ENCODE measurements at regions not wholly inside any gene's neighbourhood (a gene's known extent, or its start where the extent isn't known, plus 50 kb on each side); places are given as distances from the start of the nearest gene placed in this dataset.
"Not testable (repeated sequence)": the region's sequence is repeated elsewhere in the genome, so short reads cannot be mapped to it uniquely, and the experiment has no call there.

DNA sequence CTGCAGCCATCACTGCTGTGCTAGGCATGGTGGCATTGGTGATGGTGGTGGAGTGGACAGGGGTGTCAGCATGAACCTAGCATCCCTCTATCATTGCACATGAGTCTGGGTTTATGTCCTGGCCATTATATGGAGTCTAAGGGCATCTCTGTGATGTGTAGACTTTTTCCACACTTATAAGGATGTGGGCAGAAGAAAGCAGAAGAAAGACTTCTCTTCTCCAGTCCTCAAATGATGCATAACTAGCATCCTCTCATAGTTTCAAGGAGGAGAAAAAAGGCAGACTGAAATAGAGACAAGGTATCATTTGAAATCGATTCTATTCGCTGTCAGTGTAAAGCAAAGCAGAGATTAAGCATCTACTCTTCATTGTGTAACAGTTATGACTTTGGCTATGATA lies 140.0 kb upstream of the ATXN1 start:
- Histone ChIP-seq H3K9ac (ENCODE audit: low read depth in 1 of 2, low read length in 2 of 2) (no peak overlapping the region), H3K9me3 (ENCODE audit: control insufficient read depth in 1 of 2, low read length in 2 of 2) (no peaks in the 10 kb centered on the region), H3K27me3 (ENCODE audit: control insufficient read depth in 1 of 2, insufficient read depth in 2 of 2, low read length in 2 of 2) (no peaks in the 10 kb centered on the region), H3K27ac (ENCODE audit: low read depth, low read length) (no peak overlapping the region), H3K4me3 (ENCODE audit: low read depth in 1 of 2, low read length in 2 of 2) (no peak overlapping the region), H3K36me3 (ENCODE audit: control insufficient read depth in 1 of 2, insufficient read depth in 2 of 2, low read length in 2 of 2) (no peaks in the 10 kb centered on the region), H3K4me1 (ENCODE audit: control insufficient read depth in 1 of 2, insufficient read depth in 2 of 2, low read length in 2 of 2) (no peaks in the 10 kb centered on the region)

DNA sequence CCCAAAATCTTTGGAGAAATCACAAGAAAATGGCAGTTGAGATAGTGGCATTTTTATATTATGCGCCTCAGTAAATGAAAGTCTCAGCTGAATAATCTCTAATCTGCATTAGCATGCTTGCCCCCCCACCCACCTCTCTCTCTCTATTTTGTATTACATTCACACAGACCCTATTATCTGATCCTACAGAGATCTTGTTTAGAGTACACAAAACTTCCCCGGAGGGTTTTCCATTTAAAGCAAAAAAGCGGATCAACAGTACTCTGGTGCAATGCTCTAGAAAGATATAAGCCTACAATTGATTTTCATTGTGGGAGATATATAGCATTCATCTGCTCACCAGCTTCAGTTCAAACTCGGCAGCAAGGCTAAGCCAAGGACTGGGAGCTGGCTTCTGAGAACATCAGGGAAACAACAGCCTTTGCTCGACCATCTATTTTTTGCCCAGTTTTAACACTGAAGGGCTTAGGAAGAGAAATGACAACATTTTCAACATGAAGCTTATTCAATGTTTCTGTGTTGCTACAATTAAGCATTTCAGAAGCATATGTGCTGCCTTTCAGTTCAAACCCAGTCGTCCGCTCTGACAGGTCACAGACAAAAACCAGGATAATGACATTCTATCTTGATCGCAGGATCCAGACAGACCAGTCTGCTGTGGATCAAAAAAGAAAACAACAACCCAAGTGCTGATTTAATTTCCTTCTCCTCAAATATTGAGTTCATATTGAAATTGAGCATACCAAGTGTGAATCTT lies 137.6 kb upstream of the ATXN1 start:
- Histone ChIP-seq H3K27me3 (ENCODE audit: control insufficient read depth in 1 of 2, insufficient read depth in 2 of 2, low read length in 2 of 2) (no peaks in the 10 kb centered on the region), H3K9me3 (ENCODE audit: control insufficient read depth in 1 of 2, low read length in 2 of 2) (peaks cover 0 to 3% of the 10 kb centered on the region in 2 donors), H3K4me3 (ENCODE audit: low read depth in 1 of 2, low read length in 2 of 2) (no peak overlapping the region), H3K4me1 (ENCODE audit: control insufficient read depth in 1 of 2, insufficient read depth in 2 of 2, low read length in 2 of 2) (no peaks in the 10 kb centered on the region), H3K27ac (ENCODE audit: low read depth, low read length) (no peak overlapping the region), H3K36me3 (ENCODE audit: control insufficient read depth in 1 of 2, insufficient read depth in 2 of 2, low read length in 2 of 2) (no peaks in the 10 kb centered on the region), H3K9ac (ENCODE audit: low read depth in 1 of 2, low read length in 2 of 2) (no peak overlapping the region)

DNA sequence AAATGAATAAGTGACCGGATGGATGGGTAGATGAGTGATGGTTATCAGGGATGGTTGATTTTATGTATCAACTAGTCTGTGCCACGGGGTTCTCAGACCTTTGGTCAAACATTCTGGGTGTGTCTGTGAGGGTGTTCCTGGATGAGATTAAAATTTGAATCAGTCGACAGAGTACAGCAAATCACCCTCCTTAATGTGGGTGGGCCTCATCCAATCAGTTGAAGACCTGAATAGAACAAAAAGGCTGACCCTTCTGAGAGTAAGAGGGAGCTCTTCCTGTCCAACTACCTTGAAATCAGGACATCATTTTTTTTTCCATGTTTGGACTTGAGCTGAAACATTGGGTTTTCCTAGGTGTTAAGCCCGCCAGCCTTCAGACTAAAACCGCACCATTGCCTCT lies 136.4 kb upstream of the ATXN1 start:
- H3K4me3 ChIP-seq (ENCODE audit: low read depth in 1 of 2, low read length in 2 of 2) = no peak overlapping the region
- H3K9me3 ChIP-seq (ENCODE audit: control insufficient read depth in 1 of 2, low read length in 2 of 2) = peaks cover 0 to 3% of the 10 kb centered on the region in 2 donors
- H3K9ac ChIP-seq (ENCODE audit: low read depth in 1 of 2, low read length in 2 of 2) = no peak overlapping the region

DNA sequence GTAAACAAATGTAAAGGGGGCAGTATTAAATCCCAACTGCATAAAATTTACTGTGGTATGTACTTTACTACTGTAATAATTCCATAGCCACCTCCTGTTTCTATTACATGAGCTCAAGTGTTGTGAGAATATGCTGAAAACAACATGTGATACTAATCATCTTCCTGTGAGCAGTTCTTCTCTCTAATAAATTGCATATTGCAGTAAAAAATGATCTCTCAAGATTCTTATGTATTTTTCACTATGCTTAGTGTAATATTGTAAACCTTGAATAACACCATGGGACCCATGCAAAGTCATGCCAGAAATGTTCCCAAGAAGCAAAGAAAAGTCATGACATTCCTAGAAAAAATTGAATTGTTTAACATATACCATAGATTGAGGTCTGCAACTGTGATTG lies 133.0 kb upstream of the ATXN1 start:
- Histone ChIP-seq H3K4me3 (ENCODE audit: low read depth in 1 of 2, low read length in 2 of 2) (no peak overlapping the region), H3K36me3 (ENCODE audit: control insufficient read depth in 1 of 2, insufficient read depth in 2 of 2, low read length in 2 of 2) (no peaks in the 10 kb centered on the region), H3K27ac (ENCODE audit: low read depth, low read length) (no peak overlapping the region), H3K9me3 (ENCODE audit: control insufficient read depth in 1 of 2, low read length in 2 of 2) (peaks cover 0 to 3% of the 10 kb centered on the region in 2 donors), H3K9ac (ENCODE audit: low read depth in 1 of 2, low read length in 2 of 2) (no peak overlapping the region), H3K27me3 (ENCODE audit: control insufficient read depth in 1 of 2, insufficient read depth in 2 of 2, low read length in 2 of 2) (no peaks in the 10 kb centered on the region), H3K4me1 (ENCODE audit: control insufficient read depth in 1 of 2, insufficient read depth in 2 of 2, low read length in 2 of 2) (no peaks in the 10 kb centered on the region)

More for the DNA sequence above, 136.4 kb upstream of the ATXN1 start:
- Histone ChIP-seq H3K27ac (ENCODE audit: low read depth, low read length) (no peak overlapping the region), H3K27me3 (ENCODE audit: control insufficient read depth in 1 of 2, insufficient read depth in 2 of 2, low read length in 2 of 2) (no peaks in the 10 kb centered on the region), H3K36me3 (ENCODE audit: control insufficient read depth in 1 of 2, insufficient read depth in 2 of 2, low read length in 2 of 2) (no peaks in the 10 kb centered on the region), H3K4me1 (ENCODE audit: control insufficient read depth in 1 of 2, insufficient read depth in 2 of 2, low read length in 2 of 2) (no peaks in the 10 kb centered on the region)

DNA sequence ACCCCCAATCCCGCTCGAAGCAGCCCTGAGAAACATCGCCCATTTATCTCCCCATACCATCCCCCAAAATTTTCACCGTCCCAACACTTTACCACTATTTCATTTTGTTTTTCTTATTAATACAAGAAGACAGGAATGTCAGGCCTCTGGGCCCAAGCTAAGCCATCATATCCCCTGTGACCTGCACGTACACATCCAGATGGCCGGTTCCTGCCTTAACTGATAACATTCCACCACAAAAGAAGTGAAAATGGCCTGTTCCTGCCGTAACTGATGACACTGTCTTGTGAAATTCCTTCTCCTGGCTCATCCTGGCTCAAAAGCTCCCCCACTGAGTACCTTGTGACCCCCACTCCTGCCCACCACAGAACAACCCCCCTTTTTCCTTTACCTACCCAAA lies 129.8 kb upstream of the ATXN1 start:
- not testable (repeated sequence) for H3K4me1 ChIP-seq (ENCODE audit: control insufficient read depth in 1 of 2, insufficient read depth in 2 of 2, low read length in 2 of 2); H3K27ac ChIP-seq (ENCODE audit: low read depth, low read length); H3K4me3 ChIP-seq (ENCODE audit: low read depth in 1 of 2, low read length in 2 of 2); H3K36me3 ChIP-seq (ENCODE audit: control insufficient read depth in 1 of 2, insufficient read depth in 2 of 2, low read length in 2 of 2); H3K9me3 ChIP-seq (ENCODE audit: control insufficient read depth in 1 of 2, low read length in 2 of 2); H3K9ac ChIP-seq (ENCODE audit: low read depth in 1 of 2, low read length in 2 of 2); H3K27me3 ChIP-seq (ENCODE audit: control insufficient read depth in 1 of 2, insufficient read depth in 2 of 2, low read length in 2 of 2)

DNA sequence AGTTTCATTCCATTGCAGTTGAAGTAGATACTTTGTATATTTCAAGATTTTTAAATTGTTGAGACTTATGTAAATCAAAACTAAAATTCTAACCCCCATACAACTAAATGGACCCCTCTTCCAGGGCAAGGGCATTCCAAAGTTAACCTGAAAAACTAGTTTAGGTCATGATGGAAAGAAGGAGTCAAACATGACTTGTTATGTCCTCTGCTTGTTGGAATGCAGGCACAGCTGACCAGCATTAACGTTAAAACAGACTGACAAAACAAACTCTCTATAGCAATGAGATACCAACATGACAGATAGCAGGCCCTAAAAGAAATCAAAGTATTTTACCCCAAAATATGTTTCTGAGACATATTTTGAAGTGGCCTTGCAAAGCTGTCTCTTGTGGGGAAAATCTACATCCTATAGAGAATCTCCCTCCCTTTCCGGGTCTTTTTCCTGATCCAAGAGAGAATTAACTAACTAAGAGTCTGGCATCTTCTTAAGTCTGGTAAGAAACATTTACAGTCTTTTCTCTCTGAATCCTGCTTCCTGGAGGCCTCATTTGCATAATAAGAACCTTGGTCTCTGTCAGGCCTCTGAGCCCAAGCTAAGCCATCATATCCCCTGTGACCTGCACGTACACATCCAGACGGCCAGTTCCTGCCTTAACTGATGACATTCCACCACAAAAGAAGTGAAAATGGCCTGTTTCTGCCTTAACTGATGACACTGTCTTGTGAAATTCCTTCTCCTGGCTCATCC lies 124.3 kb upstream of the ATXN1 start:
- H3K27me3 ChIP-seq (ENCODE audit: control insufficient read depth in 1 of 2, insufficient read depth in 2 of 2, low read length in 2 of 2) = no peaks in the 10 kb centered on the region
- H3K4me3 ChIP-seq (ENCODE audit: low read depth in 1 of 2, low read length in 2 of 2) = no peak overlapping the region
- H3K9me3 ChIP-seq (ENCODE audit: control insufficient read depth in 1 of 2, low read length in 2 of 2) = no peaks in the 10 kb centered on the region
- H3K36me3 ChIP-seq (ENCODE audit: control insufficient read depth in 1 of 2, insufficient read depth in 2 of 2, low read length in 2 of 2) = no peaks in the 10 kb centered on the region
- no peak overlapping the region for H3K9ac ChIP-seq (ENCODE audit: low read depth in 1 of 2, low read length in 2 of 2)
- H3K27ac ChIP-seq (ENCODE audit: low read depth, low read length) = no peak overlapping the region
- H3K4me1 ChIP-seq (ENCODE audit: control insufficient read depth in 1 of 2, insufficient read depth in 2 of 2, low read length in 2 of 2) = no peaks in the 10 kb centered on the region

DNA sequence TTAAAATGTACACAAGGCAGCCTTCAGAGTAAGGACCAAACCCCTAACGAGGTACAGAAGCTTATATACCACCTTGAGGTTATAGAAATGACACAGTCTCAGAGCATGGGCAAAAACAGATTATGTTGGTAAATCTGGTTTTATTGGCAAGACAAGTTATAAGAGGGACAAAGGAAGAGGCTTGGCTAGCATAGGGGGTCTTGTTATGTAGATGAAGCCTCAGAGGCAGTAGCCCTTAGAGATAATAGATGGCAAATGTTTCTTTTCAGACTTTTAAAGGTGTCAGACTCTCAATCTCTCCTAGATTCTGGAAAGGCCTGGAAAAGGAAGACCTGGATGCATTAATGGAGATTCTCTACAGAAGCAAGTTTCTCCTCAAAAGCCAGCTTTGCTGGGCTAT lies 123.3 kb upstream of the ATXN1 start:
- Histone ChIP-seq H3K27me3 (ENCODE audit: control insufficient read depth in 1 of 2, insufficient read depth in 2 of 2, low read length in 2 of 2) (no peaks in the 10 kb centered on the region), H3K9ac (ENCODE audit: low read depth in 1 of 2, low read length in 2 of 2) (no peak overlapping the region), H3K4me1 (ENCODE audit: control insufficient read depth in 1 of 2, insufficient read depth in 2 of 2, low read length in 2 of 2) (no peaks in the 10 kb centered on the region), H3K4me3 (ENCODE audit: low read depth in 1 of 2, low read length in 2 of 2) (no peak overlapping the region), H3K9me3 (ENCODE audit: control insufficient read depth in 1 of 2, low read length in 2 of 2) (no peaks in the 10 kb centered on the region), H3K27ac (ENCODE audit: low read depth, low read length) (no peak overlapping the region), H3K36me3 (ENCODE audit: control insufficient read depth in 1 of 2, insufficient read depth in 2 of 2, low read length in 2 of 2) (no peaks in the 10 kb centered on the region)

DNA sequence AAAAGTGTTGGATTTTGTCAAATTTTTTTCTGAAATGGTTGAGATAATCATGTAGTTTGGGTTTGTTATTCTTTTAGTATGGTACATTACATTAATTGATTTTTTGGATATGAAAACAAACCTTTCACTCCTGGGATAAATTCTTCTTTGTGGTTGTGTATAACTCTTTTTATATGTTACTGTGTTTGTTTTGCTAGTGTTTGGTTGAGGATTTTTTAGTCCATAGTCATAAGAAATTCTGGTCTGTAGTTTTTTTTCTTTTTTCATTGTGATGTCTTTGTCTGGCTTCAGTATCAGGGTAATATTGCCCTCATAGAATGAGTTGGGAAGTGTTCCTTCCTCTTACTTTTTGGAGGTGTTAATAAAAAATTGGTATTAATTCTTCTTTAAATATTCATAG lies 122.2 kb upstream of the ATXN1 start:
- Histone ChIP-seq H3K36me3 (ENCODE audit: control insufficient read depth in 1 of 2, insufficient read depth in 2 of 2, low read length in 2 of 2) (no peaks in the 10 kb centered on the region), H3K9me3 (ENCODE audit: control insufficient read depth in 1 of 2, low read length in 2 of 2) (no peaks in the 10 kb centered on the region), H3K4me3 (ENCODE audit: low read depth in 1 of 2, low read length in 2 of 2) (no peak overlapping the region), H3K27me3 (ENCODE audit: control insufficient read depth in 1 of 2, insufficient read depth in 2 of 2, low read length in 2 of 2) (no peaks in the 10 kb centered on the region), H3K9ac (ENCODE audit: low read depth in 1 of 2, low read length in 2 of 2) (no peak overlapping the region), H3K27ac (ENCODE audit: low read depth, low read length) (no peak overlapping the region), H3K4me1 (ENCODE audit: control insufficient read depth in 1 of 2, insufficient read depth in 2 of 2, low read length in 2 of 2) (no peaks in the 10 kb centered on the region)

DNA sequence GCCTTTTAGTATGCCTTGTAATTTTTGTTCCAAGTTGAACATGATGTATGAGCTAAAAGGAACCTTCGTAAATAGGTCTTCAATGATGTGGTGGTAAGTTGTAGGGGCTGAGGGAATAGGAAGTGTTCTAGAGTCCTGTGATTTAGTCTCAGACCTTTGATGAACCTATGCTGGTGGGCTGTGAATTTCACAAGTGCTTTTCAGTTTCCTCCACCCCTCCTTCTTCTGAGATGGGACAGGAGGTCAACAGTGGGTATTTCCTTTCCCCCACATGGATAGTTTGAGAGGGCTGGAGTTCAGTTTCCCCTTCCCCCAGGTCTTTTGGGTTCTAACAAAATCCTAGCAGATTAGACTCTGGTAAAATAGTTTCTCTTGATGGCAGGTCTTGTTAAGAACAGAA lies 121.0 kb upstream of the ATXN1 start:
- Histone ChIP-seq H3K4me3 (ENCODE audit: low read depth in 1 of 2, low read length in 2 of 2) (no peak overlapping the region), H3K4me1 (ENCODE audit: control insufficient read depth in 1 of 2, insufficient read depth in 2 of 2, low read length in 2 of 2) (no peaks in the 10 kb centered on the region), H3K36me3 (ENCODE audit: control insufficient read depth in 1 of 2, insufficient read depth in 2 of 2, low read length in 2 of 2) (no peaks in the 10 kb centered on the region), H3K9ac (ENCODE audit: low read depth in 1 of 2, low read length in 2 of 2) (no peak overlapping the region), H3K27me3 (ENCODE audit: control insufficient read depth in 1 of 2, insufficient read depth in 2 of 2, low read length in 2 of 2) (no peaks in the 10 kb centered on the region), H3K27ac (ENCODE audit: low read depth, low read length) (no peak overlapping the region), H3K9me3 (ENCODE audit: control insufficient read depth in 1 of 2, low read length in 2 of 2) (no peaks in the 10 kb centered on the region)

DNA sequence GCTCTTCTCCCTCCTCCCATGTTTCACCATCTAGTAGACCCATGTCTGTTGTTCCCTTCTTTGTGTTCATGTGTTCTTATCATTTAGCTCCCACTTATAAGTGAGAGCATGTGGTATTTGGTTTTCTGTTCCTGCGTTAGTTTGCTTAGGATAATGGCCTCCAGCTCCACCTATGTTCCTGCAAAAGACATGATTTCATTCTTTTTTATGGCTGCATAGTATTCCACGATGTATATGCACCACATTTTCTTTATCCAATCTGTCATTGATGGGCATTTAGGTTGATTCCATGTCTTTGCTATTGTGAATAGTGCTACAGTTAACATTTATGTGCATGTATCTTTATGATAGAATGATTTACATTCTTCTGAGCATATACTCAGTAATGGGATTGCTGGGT lies 115.6 kb upstream of the ATXN1 start:
- not testable (repeated sequence) for H3K27me3 ChIP-seq (ENCODE audit: control insufficient read depth in 1 of 2, insufficient read depth in 2 of 2, low read length in 2 of 2); H3K9ac ChIP-seq (ENCODE audit: low read depth in 1 of 2, low read length in 2 of 2); H3K9me3 ChIP-seq (ENCODE audit: control insufficient read depth in 1 of 2, low read length in 2 of 2); H3K27ac ChIP-seq (ENCODE audit: low read depth, low read length); H3K36me3 ChIP-seq (ENCODE audit: control insufficient read depth in 1 of 2, insufficient read depth in 2 of 2, low read length in 2 of 2); H3K4me3 ChIP-seq (ENCODE audit: low read depth in 1 of 2, low read length in 2 of 2); H3K4me1 ChIP-seq (ENCODE audit: control insufficient read depth in 1 of 2, insufficient read depth in 2 of 2, low read length in 2 of 2)
